ENCODE measurements at regions not wholly inside any gene's neighbourhood (a gene's known extent, or its start where the extent isn't known, plus 50 kb on each side); places are given as distances from the start of the nearest gene placed in this dataset.

DNA sequence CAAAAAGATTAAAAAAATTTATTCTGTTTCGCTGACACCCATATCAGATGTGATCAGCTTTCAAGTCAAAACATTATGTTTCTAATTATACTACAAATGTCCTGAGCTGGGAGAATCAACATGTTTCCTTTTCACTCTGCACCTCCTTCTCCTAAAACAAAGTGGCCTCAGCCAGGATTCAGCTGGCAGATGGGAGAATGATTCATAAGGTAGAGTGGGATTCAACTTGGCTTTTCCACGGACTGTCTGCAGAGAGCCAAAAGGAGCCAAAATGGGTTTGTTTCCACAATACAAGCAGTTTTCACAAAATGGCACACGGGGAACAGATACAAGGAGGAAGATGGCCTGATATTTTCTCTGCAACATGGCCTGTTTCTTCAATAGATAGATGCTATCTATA is 376.5 kb upstream of the PRKCQ start:
- H3K9me3 ChIP-seq (ENCODE audit: low read length), result no peaks in the 10 kb centered on the region
- H3K36me3 ChIP-seq (replicated peaks in 1 of 2; ENCODE audit: control insufficient read depth in 1 of 2, insufficient read depth in 2 of 2, low read length in 2 of 2), result no peaks in the 10 kb centered on the region
- FAIRE-seq (no peak), DNase-seq (ENCODE audit: low spot score) (no peak), ATAC-seq (no peak)
- H4K20me1 ChIP-seq (ENCODE audit: insufficient read depth, low read length), result no peaks in the 10 kb centered on the region
- WGBS (ENCODE audit: low lambda C conversion rate), result 0% methylated on average over 3 of the region's 3 CpGs
- no peaks in the 10 kb centered on the region for H3K79me2 ChIP-seq (ENCODE audit: insufficient read depth, low read length)
- H3K9ac ChIP-seq (ENCODE audit: insufficient read depth, low read depth, low read length), result no peak overlapping the region
- BruUV-seq (replicated peaks), result no TSS peak
- no peaks in the 10 kb centered on the region for H3K27me3 ChIP-seq (ENCODE audit: control insufficient read depth in 1 of 2, insufficient read depth in 2 of 2, low read length in 2 of 2)
- no peak for TF ChIP-seq DR1 (CRISPR knock-in tag; IDR thresholded peaks at IDR 0.05)
- no peak for TF ChIP-seq ZNF543 (CRISPR knock-in tag; IDR thresholded peaks at IDR 0.05)
- ChIA-PET CTCF (ENCODE audit: low intra/inter-chr PET ratio, low total read pairs) (no interaction called here), POLR2A (no interaction called here)
- no peak overlapping the region for H3K4me3 ChIP-seq (replicated peaks in 1 of 3; ENCODE audit: insufficient read depth in 1 of 3, low read depth in 2 of 3, low read length in 3 of 3)
- no peak overlapping the region for H2AFZ ChIP-seq (ENCODE audit: low read length)
- intact Hi-C loops (cut with micrococcal nuclease; ENCODE audit: unreplicated experiment) (no loop called here), in situ Hi-C loops (cut with HindIII; ENCODE audit: extremely low pct_ligation_motif_present, low pct_unique_long_range_greater_than_20kb) (no loop called here)
- H3K4me1 ChIP-seq (ENCODE audit: insufficient read depth, low read length), result no peaks in the 10 kb centered on the region
- H3K4me2 ChIP-seq (ENCODE audit: low read depth, low read length), result no peak overlapping the region
- no peak overlapping the region for H3K27ac ChIP-seq (ENCODE audit: extremely low read length, insufficient read depth, low read length)

DNA sequence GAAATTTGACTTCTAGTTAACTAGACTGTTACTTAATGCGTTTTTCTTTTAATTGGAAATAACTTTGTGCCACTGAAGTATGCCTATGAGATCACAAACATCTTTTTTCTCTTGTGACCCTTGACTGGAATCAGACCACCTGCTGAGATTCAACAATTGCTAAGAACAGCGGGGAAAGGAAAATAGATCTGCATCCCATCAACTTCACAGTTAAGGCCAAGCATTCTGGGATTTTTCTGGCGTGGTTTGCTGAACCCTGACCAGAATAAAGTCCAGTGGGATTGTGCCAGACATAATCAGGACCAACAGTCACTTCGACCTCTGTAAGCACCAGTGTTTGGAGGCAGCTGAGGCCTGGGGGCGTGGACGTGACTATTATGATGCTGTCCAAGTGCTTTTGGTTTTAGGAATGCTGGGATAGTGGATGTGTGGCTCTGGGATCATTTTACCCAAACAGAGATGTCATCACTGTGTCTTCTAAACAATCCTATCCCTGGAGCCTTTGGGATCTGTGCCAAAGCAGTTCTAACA is 373.3 kb upstream of the PRKCQ start:
- H4K20me1 ChIP-seq (ENCODE audit: insufficient read depth, low read length), result no peaks in the 10 kb centered on the region
- no peak overlapping the region for H3K27ac ChIP-seq (ENCODE audit: extremely low read length, insufficient read depth, low read length)
- POLR2A ChIA-PET, result no interaction called here
- H3K79me2 ChIP-seq (ENCODE audit: insufficient read depth, low read length), result no peaks in the 10 kb centered on the region
- FAIRE-seq (no peak), ATAC-seq (no peak), DNase-seq (ENCODE audit: low spot score) (no peak)
- H3K36me3 ChIP-seq (replicated peaks in 1 of 2; ENCODE audit: control insufficient read depth in 1 of 2, insufficient read depth in 2 of 2, low read length in 2 of 2), result no peaks in the 10 kb centered on the region
- H2AFZ ChIP-seq (ENCODE audit: low read length), result no peak overlapping the region
- no peak overlapping the region for H3K4me2 ChIP-seq (ENCODE audit: low read depth, low read length)
- in situ Hi-C loops (cut with HindIII; ENCODE audit: extremely low pct_ligation_motif_present, low pct_unique_long_range_greater_than_20kb), result no loop called here
- no TSS peak for BruUV-seq (replicated peaks)
- H3K27me3 ChIP-seq (ENCODE audit: control insufficient read depth in 1 of 2, insufficient read depth in 2 of 2, low read length in 2 of 2), result no peaks in the 10 kb centered on the region
- 0% methylated on average over 4 of the region's 6 CpGs for WGBS (ENCODE audit: low lambda C conversion rate)
- no peaks in the 10 kb centered on the region for H3K9me3 ChIP-seq (ENCODE audit: low read length)
- TF ChIP-seq, protein P1, sequence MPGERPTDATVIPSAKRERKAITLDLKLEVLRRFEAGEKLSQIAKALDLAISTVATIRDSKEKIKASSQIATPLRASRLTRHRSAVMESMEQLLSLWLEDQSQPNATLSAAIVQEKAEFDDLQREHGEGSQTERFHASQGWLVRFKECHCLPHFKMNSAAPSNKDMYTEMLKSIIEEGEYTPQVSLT (CRISPR knock-in tag; IDR thresholded peaks at IDR 0.05; ENCODE audit: borderline replicate concordance, low read depth), result no peak
- TF ChIP-seq SRY (CRISPR knock-in tag; IDR thresholded peaks at IDR 0.05) (no peak), POGZ (CRISPR knock-in tag; IDR thresholded peaks at IDR 0.05) (no peak), U2AF1 (optimal IDR thresholded peaks at IDR 0.05; ENCODE audit: low read depth, low read length) (no peak), KAT8 (CRISPR knock-in tag; IDR thresholded peaks at IDR 0.05) (no peak), ZNF720 (CRISPR knock-in tag; IDR thresholded peaks at IDR 0.05) (no peak), ZNF350 (CRISPR knock-in tag; IDR thresholded peaks at IDR 0.05; ENCODE audit: borderline replicate concordance, low read depth) (no peak), GATAD2A (CRISPR knock-in tag; IDR thresholded peaks at IDR 0.05) (no peak), SIN3B (IDR thresholded peaks at IDR 0.05; ENCODE audit: low read length) (no peak), POLR2AphosphoS2 (IDR thresholded peaks at IDR 0.05; ENCODE audit: low read depth, low read length) (no peak), SATB2 (CRISPR knock-in tag; IDR thresholded peaks at IDR 0.05) (no peak), IKZF1 (IDR thresholded peaks at IDR 0.05) (no peak), ZMYM4 (CRISPR knock-in tag; IDR thresholded peaks at IDR 0.05) (no peak), KLF15 (CRISPR knock-in tag; IDR thresholded peaks at IDR 0.05; ENCODE audit: borderline replicate concordance) (no peak), ZNF703 (CRISPR knock-in tag; IDR thresholded peaks at IDR 0.05; ENCODE audit: borderline replicate concordance) (no peak), MYC (CRISPR knock-in tag; IDR thresholded peaks at IDR 0.05; ENCODE audit: borderline replicate concordance) (no peak)
- no peaks in the 10 kb centered on the region for H3K4me1 ChIP-seq (ENCODE audit: insufficient read depth, low read length)
- no peak overlapping the region for H3K9ac ChIP-seq (ENCODE audit: insufficient read depth, low read depth, low read length)
- intact Hi-C loops (cut with micrococcal nuclease; ENCODE audit: unreplicated experiment), result no loop called here
- H3K4me3 ChIP-seq (replicated peaks in 1 of 3; ENCODE audit: insufficient read depth in 1 of 3, low read depth in 2 of 3, low read length in 3 of 3), result no peak overlapping the region
- CTCF ChIA-PET (ENCODE audit: low intra/inter-chr PET ratio, low total read pairs), result no interaction called here
